PC-9 (cell line): ENCODE measurements at regions not wholly inside any gene's neighbourhood (a gene's known extent, or its start where the extent isn't known, plus 50 kb on each side); places are given as distances from the start of the nearest gene placed in this dataset.

Experiments
- BruUV-seq: library from RNA; stranded (reverse); fragments of 400-500 nt; replicated peaks from 2 replicates; lab custom pipeline; 2021; lab: Mats Ljungman, UMichigan
- CTCF ChIA-PET: fragments of 300-600 bp; sonication (Branson Sonifier 250); formaldehyde crosslinking; loops from one replicate; lab custom pipeline; 2022; ENCODE audit warnings: antibody characterized with exemption; lab: Charles Lee
- POLR2A ChIA-PET: fragments of 300-600 bp; sonication (Branson Sonifier 250); formaldehyde crosslinking; loops from one replicate; lab custom pipeline; 2022; ENCODE audit warnings: antibody characterized with exemption; ENCODE audit not compliant: unreplicated experiment; lab: Charles Lee
- DNase-seq, 2 experiments: peaks; one replicate each; pipeline versions ENCODE4 v3.0.0 to v3.0.0-alpha.2; 2015 to 2022; ENCODE audit warnings: mixed read lengths in 1 of 2
- H2AFZ ChIP-seq: fragments of 200-600 bp; sonication (generic); 2 replicates; pipeline ENCODE4 v1.8.1; 2017; ENCODE audit warnings: antibody characterized with exemption
- H3F3A ChIP-seq: fragments of 200-600 bp; sonication (generic); 2 replicates; pipeline ENCODE4 v1.8.1; 2017; ENCODE audit warnings: antibody characterized with exemption, mild to moderate bottlenecking, low read depth; ENCODE audit not compliant: insufficient read depth
- H3K27ac ChIP-seq: fragments of 200-600 bp; sonication (generic); 2 replicates; pipeline ENCODE4 v1.6.1; 2016; ENCODE audit warnings: mixed run types
- H3K27me3 ChIP-seq: fragments of 200-600 bp; sonication (generic); 2 replicates; pipeline ENCODE4 v1.6.1; 2016; ENCODE audit warnings: low read depth, mixed run types; ENCODE audit not compliant: insufficient read depth
- H3K36me3 ChIP-seq: fragments of 200-600 bp; sonication (generic); 2 replicates; pipeline ENCODE4 v1.6.1; 2016; ENCODE audit warnings: low read depth, mixed run types
- H3K4me1 ChIP-seq: fragments of 200-600 bp; sonication (generic); replicated peaks from 2 replicates; pipeline ENCODE4 v1.6.1; 2016; ENCODE audit warnings: mixed run types; ENCODE audit not compliant: insufficient read depth
- H3K4me2 ChIP-seq: fragments of 200-600 bp; sonication (generic); 2 replicates; pipeline ENCODE4 v1.6.1; 2017; ENCODE audit warnings: mixed run types
- H3K4me3 ChIP-seq: fragments of 200-600 bp; sonication (generic); 2 replicates; pipeline ENCODE4 v1.6.1; 2016; ENCODE audit warnings: mixed run types
- H3K79me2 ChIP-seq: fragments of 200-600 bp; sonication (generic); 2 replicates; pipeline ENCODE4 v1.6.1; 2017; ENCODE audit warnings: low read depth, mixed run types
- H3K9me2 ChIP-seq: fragments of 200-600 bp; sonication (generic); 2 replicates; pipeline ENCODE4 v1.8.1; 2017; ENCODE audit warnings: mild to moderate bottlenecking; ENCODE audit not compliant: insufficient read depth
- H3K9me3 ChIP-seq: fragments of 200-600 bp; sonication (generic); 2 replicates; pipeline ENCODE4 v1.8.1; 2016; ENCODE audit warnings: low read depth; ENCODE audit not compliant: insufficient read depth
- H4K20me1 ChIP-seq: fragments of 200-600 bp; sonication (generic); 2 replicates; pipeline ENCODE4 v1.8.1; 2017; ENCODE audit not compliant: insufficient read depth
- CTCF ChIP-seq: fragments of 200-600 bp; sonication (generic); conservative IDR thresholded peaks from 2 replicates; pipeline ENCODE4 v1.6.1; 2017; ENCODE audit warnings: mixed run types, antibody characterized with exemption, mild to moderate bottlenecking, moderate library complexity
- EZH2 ChIP-seq: fragments of 200-600 bp; sonication (generic); IDR thresholded peaks from 2 replicates; pipeline ENCODE4 v1.8.0; 2017; ENCODE audit warnings: antibody characterized with exemption, low read depth
- intact Hi-C: fragments of 100-400 bp; cut with micrococcal nuclease; formaldehyde crosslinking; loops from one replicate; pipeline ENCODE4 v1.10.0; 2022; ENCODE audit not compliant: unreplicated experiment

DNA sequence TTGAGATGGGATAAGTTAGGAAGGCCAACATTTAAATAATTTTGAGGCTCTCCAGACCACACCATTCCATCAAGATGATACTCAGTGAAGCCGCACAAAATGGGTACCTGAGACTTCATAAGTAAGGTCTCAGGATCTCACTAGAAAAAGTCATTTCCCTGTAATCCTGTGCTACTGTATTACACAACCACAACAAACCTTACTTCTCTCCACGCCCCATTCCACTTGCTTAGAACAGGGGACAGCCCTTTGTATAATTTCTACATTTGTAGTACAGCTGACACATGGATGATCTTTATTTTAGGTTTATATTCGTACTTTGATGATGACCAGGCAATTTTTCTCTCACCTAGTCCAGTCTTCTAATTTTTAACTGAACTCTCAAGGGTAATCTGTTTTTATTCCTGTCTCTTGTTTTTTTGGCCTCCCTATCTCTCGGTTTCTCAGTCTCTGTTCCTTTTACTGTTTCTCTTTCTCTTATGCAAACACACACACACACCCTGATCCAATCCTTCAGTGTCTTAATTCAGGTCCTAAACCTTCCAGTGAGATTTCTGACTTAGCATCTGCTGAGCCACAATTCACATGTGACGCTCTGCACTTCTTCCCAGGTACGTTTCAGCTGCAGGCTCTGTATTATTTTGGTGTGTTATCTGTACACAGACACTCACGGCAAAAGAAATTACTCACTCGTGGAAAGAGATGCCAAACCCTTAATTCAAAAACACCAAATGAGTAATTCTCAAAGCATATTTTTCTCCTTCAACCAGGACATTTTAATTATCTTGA lies 223.2 kb upstream of the THBS1 start:
- no peak overlapping the region for H3K4me2 ChIP-seq
- H3K36me3 ChIP-seq, result no peaks in the 10 kb centered on the region
- no peak overlapping the region for H3K4me3 ChIP-seq
- BruUV-seq, result no TSS peak
- H3K9me3 ChIP-seq, result no peaks in the 10 kb centered on the region
- H2AFZ ChIP-seq, result no peak overlapping the region
- ChIA-PET POLR2A (no interaction called here), CTCF (no interaction called here)
- intact Hi-C loops, result no loop called here
- H3K9me2 ChIP-seq, result no peaks in the 10 kb centered on the region
- H3F3A ChIP-seq, result no peaks in the 10 kb centered on the region
- no peak overlapping the region for H3K27ac ChIP-seq
- H3K4me1 ChIP-seq, result peaks cover 12% of the 10 kb centered on the region; the same call in 1 of the 2 replicates
- H3K79me2 ChIP-seq, result no peaks in the 10 kb centered on the region
- no peaks in the 10 kb centered on the region for H3K27me3 ChIP-seq
- no peak for TF ChIP-seq EZH2
- TF ChIP-seq CTCF, result no peak
- no peaks in the 10 kb centered on the region for H4K20me1 ChIP-seq
- DNase-seq, result no peak

- no peak overlapping the region for H2AFZ ChIP-seq
- H3F3A ChIP-seq, result no peaks in the 10 kb centered on the region
- no peaks in the 10 kb centered on the region for H3K27me3 ChIP-seq
- TF ChIP-seq EZH2 (no peak), CTCF (no peak)
- H3K36me3 ChIP-seq, result no peaks in the 10 kb centered on the region
- ChIA-PET CTCF (no interaction called here), POLR2A (no interaction called here)
- H3K9me2 ChIP-seq, result no peaks in the 10 kb centered on the region
- H3K79me2 ChIP-seq, result no peaks in the 10 kb centered on the region
- H4K20me1 ChIP-seq, result no peaks in the 10 kb centered on the region
- peaks cover 12% of the 10 kb centered on the region for H3K4me1 ChIP-seq
- no peak overlapping the region for H3K4me3 ChIP-seq
- BruUV-seq, result no TSS peak
- H3K9me3 ChIP-seq, result no peaks in the 10 kb centered on the region
- no peak overlapping the region for H3K4me2 ChIP-seq
- no peak overlapping the region for H3K27ac ChIP-seq
- intact Hi-C loops, result no loop called here
- peak in 1 of 2 experiments; percentile 46 for DNase-seq
Measured at GRCh38 chr15:39358441-39359041, 222.3 kb upstream of the THBS1 start.

DNA sequence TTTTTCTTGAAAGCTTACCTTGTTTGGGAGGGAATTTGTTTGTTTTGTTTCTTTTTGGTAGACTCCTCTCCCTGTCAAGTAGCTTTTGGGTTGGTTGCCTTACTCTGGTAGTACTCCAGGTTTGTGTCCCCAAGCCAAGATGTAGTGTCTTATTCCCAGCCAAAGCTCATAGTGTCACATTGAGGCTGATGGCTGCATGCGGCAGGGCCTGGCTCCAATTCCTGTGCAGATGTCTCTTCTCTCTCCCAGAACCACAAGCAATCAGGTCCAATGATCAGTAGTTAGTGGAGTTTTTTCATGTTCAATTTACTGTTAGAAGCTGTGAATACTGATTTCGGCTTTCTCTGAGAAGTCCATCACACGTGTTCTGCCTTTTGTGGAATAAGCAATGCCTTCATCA lies 221.1 kb upstream of the THBS1 start:
- ChIA-PET CTCF (no interaction called here), POLR2A (no interaction called here)
- H3K27ac ChIP-seq, result no peak overlapping the region
- no peak for DNase-seq
- H3K4me3 ChIP-seq, result no peak overlapping the region
- H3K9me2 ChIP-seq, result no peaks in the 10 kb centered on the region
- H3K36me3 ChIP-seq, result no peaks in the 10 kb centered on the region
- H3F3A ChIP-seq, result no peaks in the 10 kb centered on the region
- H3K27me3 ChIP-seq, result no peaks in the 10 kb centered on the region
- H3K79me2 ChIP-seq, result no peaks in the 10 kb centered on the region
- no peak overlapping the region for H2AFZ ChIP-seq
- H3K9me3 ChIP-seq, result no peaks in the 10 kb centered on the region
- peaks cover 25% of the 10 kb centered on the region for H3K4me1 ChIP-seq
- intact Hi-C loops, result no loop called here
- H4K20me1 ChIP-seq, result no peaks in the 10 kb centered on the region
- BruUV-seq, result no TSS peak
- no peak overlapping the region for H3K4me2 ChIP-seq
- TF ChIP-seq EZH2, result no peak
- no peak for TF ChIP-seq CTCF
